ENCODE measurements at regions not wholly inside any gene's neighbourhood (a gene's known extent, or its start where the extent isn't known, plus 50 kb on each side); places are given as distances from the start of the nearest gene placed in this dataset.
A peak's percentile ranks its signal among the peaks of the same experiment; 100 is the strongest.

DNA sequence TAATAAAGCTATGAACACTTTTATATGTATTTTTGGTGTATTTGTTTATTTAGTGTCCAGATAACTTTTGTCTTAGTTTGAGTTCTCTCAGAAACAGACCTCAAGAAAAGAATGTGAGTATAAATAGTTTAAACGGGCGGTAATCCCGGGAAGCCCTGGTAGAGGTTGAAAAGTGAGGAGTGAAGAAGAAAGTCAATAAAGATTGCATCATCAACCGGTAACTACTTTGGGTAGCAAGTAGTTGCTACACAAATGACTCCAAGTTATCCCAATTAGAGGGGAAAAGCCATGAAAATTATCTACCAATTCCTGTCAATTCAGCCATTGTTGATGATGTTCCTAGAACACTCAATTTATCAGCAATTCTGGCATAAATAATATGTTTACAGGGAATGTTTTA is 870.3 kb upstream of the RAG2 start:
- TF ChIP-seq, protein P1, sequence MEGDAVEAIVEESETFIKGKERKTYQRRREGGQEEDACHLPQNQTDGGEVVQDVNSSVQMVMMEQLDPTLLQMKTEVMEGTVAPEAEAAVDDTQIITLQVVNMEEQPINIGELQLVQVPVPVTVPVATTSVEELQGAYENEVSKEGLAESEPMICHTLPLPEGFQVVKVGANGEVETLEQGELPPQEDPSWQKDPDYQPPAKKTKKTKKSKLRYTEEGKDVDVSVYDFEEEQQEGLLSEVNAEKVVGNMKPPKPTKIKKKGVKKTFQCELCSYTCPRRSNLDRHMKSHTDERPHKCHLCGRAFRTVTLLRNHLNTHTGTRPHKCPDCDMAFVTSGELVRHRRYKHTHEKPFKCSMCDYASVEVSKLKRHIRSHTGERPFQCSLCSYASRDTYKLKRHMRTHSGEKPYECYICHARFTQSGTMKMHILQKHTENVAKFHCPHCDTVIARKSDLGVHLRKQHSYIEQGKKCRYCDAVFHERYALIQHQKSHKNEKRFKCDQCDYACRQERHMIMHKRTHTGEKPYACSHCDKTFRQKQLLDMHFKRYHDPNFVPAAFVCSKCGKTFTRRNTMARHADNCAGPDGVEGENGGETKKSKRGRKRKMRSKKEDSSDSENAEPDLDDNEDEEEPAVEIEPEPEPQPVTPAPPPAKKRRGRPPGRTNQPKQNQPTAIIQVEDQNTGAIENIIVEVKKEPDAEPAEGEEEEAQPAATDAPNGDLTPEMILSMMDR (IDR thresholded peaks at IDR 0.05) = no peak
- intact Hi-C loops (cut with DNase I) = no loop called here
- Histone ChIP-seq H3K4me1 (no peaks in the 10 kb centered on the region), H3K9me3 (no peaks in the 10 kb centered on the region), H3K4me3 (no peak overlapping the region), H3K36me3 (no peaks in the 10 kb centered on the region), H3K27ac (no peak overlapping the region), H3K27me3 (no peaks in the 10 kb centered on the region)
- DNase-seq (no peak), ATAC-seq (peak; percentile 26)

DNA sequence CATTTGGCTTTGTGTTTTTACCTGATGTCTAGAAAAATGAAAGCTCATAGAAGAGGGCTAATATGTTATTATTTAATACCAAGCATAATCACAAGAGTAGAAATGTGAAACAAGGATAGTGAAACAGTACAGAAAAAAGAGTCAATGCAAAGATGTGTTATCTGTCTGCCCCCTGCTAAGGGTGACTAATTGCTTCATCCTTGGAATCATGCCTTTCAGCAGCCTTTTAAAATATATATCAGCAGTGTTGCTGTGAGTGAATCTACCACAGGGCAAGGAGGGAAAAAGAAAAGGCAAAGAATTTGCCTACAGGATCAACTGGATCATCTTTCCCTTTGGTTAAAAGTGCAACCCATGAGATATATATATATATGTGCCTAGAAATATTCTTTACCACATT is 867.2 kb upstream of the RAG2 start:
- DNase-seq (no peak), ATAC-seq (no peak)
- no peaks in the 10 kb centered on the region for H3K9me3 ChIP-seq
- intact Hi-C loops (cut with DNase I) = no loop called here
- H3K27ac ChIP-seq = no peak overlapping the region
- TF ChIP-seq, protein P1 (IDR thresholded peaks at IDR 0.05) = no peak
- no peaks in the 10 kb centered on the region for H3K27me3 ChIP-seq
- H3K4me1 ChIP-seq = no peaks in the 10 kb centered on the region
- no peaks in the 10 kb centered on the region for H3K36me3 ChIP-seq
- no peak overlapping the region for H3K4me3 ChIP-seq

DNA sequence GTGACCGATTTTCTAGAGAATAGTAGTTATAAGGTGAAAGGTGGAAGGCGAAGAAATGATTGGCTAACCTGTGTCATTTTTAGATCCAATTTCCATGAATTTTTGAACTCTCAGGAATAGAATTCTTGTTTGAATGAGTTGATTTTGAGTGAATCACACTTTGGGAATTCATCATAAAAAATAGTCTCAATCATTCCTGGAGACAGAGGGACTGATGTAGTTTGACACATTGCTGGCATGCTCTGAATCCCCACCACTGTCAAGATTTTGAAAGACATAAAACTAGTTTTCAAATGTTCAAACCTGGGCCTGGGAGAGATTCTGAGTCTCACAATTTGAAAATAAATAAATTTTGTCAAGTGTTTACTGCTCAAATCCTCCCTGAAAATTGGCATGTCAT is 861.4 kb upstream of the RAG2 start:
- intact Hi-C loops (cut with DNase I) = no loop called here
- H3K9me3 ChIP-seq = no peaks in the 10 kb centered on the region
- DNase-seq = no peak
- H3K4me1 ChIP-seq = no peaks in the 10 kb centered on the region
- no peak overlapping the region for H3K27ac ChIP-seq
- no peaks in the 10 kb centered on the region for H3K36me3 ChIP-seq
- no peak overlapping the region for H3K4me3 ChIP-seq
- no peaks in the 10 kb centered on the region for H3K27me3 ChIP-seq
- ATAC-seq = no peak
- TF ChIP-seq, protein P1 (IDR thresholded peaks at IDR 0.05) = no peak

DNA sequence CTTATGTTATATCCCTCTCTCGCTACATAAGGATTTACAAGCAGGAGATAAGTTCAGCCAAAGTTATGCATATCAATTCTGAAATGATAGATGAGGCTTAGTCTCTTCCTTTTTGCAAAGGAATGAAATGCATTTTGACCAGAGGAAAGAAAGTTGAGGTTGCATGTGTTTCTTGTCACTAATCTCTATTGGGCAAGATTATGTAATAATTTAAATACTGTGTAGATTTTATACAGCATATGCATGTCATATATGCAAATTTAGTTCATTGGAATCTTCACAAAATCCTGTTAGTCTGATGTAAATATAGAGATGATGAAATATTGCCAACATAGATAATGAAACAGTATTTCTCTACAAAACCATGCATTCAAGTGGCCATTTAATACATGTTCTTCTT is 858.7 kb upstream of the RAG2 start:
- Histone ChIP-seq H3K9me3 (no peaks in the 10 kb centered on the region), H3K36me3 (no peaks in the 10 kb centered on the region), H3K27ac (no peak overlapping the region), H3K4me1 (no peaks in the 10 kb centered on the region), H3K27me3 (no peaks in the 10 kb centered on the region), H3K4me3 (no peak overlapping the region)
- TF ChIP-seq, protein P1 (IDR thresholded peaks at IDR 0.05) = no peak
- DNase-seq (no peak), ATAC-seq (no peak)
- intact Hi-C loops (cut with DNase I) = no loop called here

DNA sequence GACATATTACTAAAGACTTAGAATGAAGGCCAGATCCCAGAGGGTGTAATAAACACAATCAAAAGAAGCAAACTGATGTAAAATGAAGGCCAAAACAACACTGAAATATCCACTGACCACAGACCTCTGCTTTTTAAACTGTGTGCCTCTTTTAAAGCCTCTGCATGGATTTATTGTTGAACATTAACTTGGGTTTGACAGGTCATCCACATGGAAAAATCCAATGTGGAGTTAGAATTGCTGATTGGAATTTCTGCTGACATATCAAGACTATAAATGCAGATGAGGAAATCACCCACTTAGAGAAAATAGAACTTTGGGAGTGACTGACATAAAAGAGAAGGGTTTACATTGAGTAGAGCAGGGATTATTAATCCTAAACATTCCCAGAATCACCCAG is 853.9 kb upstream of the RAG2 start:
- Histone ChIP-seq H3K36me3 (no peaks in the 10 kb centered on the region), H3K27ac (no peak overlapping the region), H3K9me3 (no peaks in the 10 kb centered on the region), H3K4me1 (peaks cover 0 to 5% of the 10 kb centered on the region in 2 donors), H3K4me3 (no peak overlapping the region), H3K27me3 (no peaks in the 10 kb centered on the region)
- ATAC-seq (no peak), DNase-seq (no peak)
- TF ChIP-seq, protein P1 (IDR thresholded peaks at IDR 0.05) = no peak
- intact Hi-C loops (cut with DNase I) = no loop called here
